CD14-positive monocyte (primary cell): ENCODE measurements at regions not wholly inside any gene's neighbourhood (a gene's known extent, or its start where the extent isn't known, plus 50 kb on each side); places are given as distances from the start of the nearest gene placed in this dataset.

Experiments used
- DNase-seq, 3 donors: peaks; one replicate each; pipeline ENCODE4 v3.0.0-alpha.2; 2011 to 2022
- H2AFZ ChIP-seq: 2 replicates; pipeline ENCODE4 v1.6.0; 2012; ENCODE audit warnings: mild to moderate bottlenecking, low read depth, low read length, inconsistent platforms; ENCODE audit not compliant: insufficient read depth, poor library complexity, severe bottlenecking
- H3K27ac ChIP-seq, 2 donors: 1 replicate in 1 of 2; 2 replicates in 1 of 2; pipeline ENCODE4 v1.5.1; 2012 to 2013; ENCODE audit warnings: low read length in 2 of 2, control low read depth in 1 of 2, inconsistent platforms in 1 of 2, low read depth in 1 of 2, mild to moderate bottlenecking in 1 of 2
- H3K27me3 ChIP-seq, 2 donors: one replicate each; pipeline versions ENCODE4 v1.6.0 to v1.6.1; 2011 to 2013; ENCODE audit warnings: low read length in 2 of 2; ENCODE audit not compliant: control insufficient read depth in 2 of 2, insufficient read depth in 2 of 2
- H3K36me3 ChIP-seq, 2 donors: replicated peaks in 1 of 2; 1 replicate in 1 of 2; 2 replicates in 1 of 2; pipeline versions ENCODE4 v1.5.1 to v1.6.1; 2012 to 2013; ENCODE audit warnings: low read length in 2 of 2, control low read depth in 1 of 2, inconsistent platforms in 1 of 2, mild to moderate bottlenecking in 1 of 2; ENCODE audit not compliant: insufficient read depth in 2 of 2, control insufficient read depth in 1 of 2
- H3K4me1 ChIP-seq, 2 donors: 1 replicate in 1 of 2; 2 replicates in 1 of 2; pipeline versions ENCODE4 v1.5.1 to v1.6.1; 2012 to 2013; ENCODE audit warnings: low read length in 2 of 2, control low read depth in 1 of 2, inconsistent platforms in 1 of 2, mild to moderate bottlenecking in 1 of 2, moderate library complexity in 1 of 2; ENCODE audit not compliant: insufficient read depth in 2 of 2, control insufficient read depth in 1 of 2
- H3K4me2 ChIP-seq: replicated peaks from 2 replicates; pipeline ENCODE3; 2012; ENCODE audit warnings: low read length, moderate library complexity, mild to moderate bottlenecking; ENCODE audit not compliant: poor library complexity, severe bottlenecking; ENCODE audit errors: extremely low read depth
- H3K4me3 ChIP-seq, 3 experiments: fragments of 200-600 bp in 1 of 3; sonication (generic) in 1 of 3; replicated peaks in 1 of 3; 1 replicate in 2 of 3; 2 replicates in 1 of 3; pipeline ENCODE4 v1.5.1; 2011 to 2013; ENCODE audit warnings: low read length in 3 of 3, mild to moderate bottlenecking in 3 of 3, control low read depth in 2 of 3, low read depth in 2 of 3, inconsistent platforms in 1 of 3, moderate library complexity in 1 of 3
- H3K79me2 ChIP-seq: 2 replicates; pipeline ENCODE4 v1.6.0; 2012; ENCODE audit warnings: mild to moderate bottlenecking, control low read depth, inconsistent platforms, low read length, moderate library complexity; ENCODE audit not compliant: insufficient read depth
- H3K9ac ChIP-seq: 2 replicates; pipeline ENCODE4 v1.6.0; 2017; ENCODE audit warnings: low read length, mild to moderate bottlenecking; ENCODE audit not compliant: insufficient read depth, poor library complexity, severe bottlenecking
- H3K9me3 ChIP-seq, 2 donors: replicated peaks in 1 of 2; 1 replicate in 1 of 2; 2 replicates in 1 of 2; pipeline versions ENCODE4 v1.5.1 to v1.6.1; 2012 to 2013; ENCODE audit warnings: low read length in 2 of 2, control low read depth in 1 of 2; ENCODE audit not compliant: control insufficient read depth in 1 of 2, insufficient read depth in 1 of 2
- H4K20me1 ChIP-seq: 2 replicates; pipeline ENCODE4 v1.6.0; 2012; ENCODE audit warnings: mild to moderate bottlenecking, low read length, control low read depth, moderate library complexity; ENCODE audit not compliant: insufficient read depth
- H3K27ac Mint-ChIP-seq, 7 donors: one replicate each; pipeline ENCODE4 v1.8.0; 2020; ENCODE audit warnings: mild to moderate bottlenecking in 7 of 7, mixed read lengths in 7 of 7, moderate library complexity in 6 of 7, inconsistent platforms in 2 of 7
- H3K27me3 Mint-ChIP-seq, 3 donors: one replicate each; pipeline ENCODE4 v1.8.0; 2021 to 2022; ENCODE audit warnings: low read depth in 3 of 3, mild to moderate bottlenecking in 3 of 3, mixed read lengths in 3 of 3, moderate library complexity in 3 of 3, inconsistent platforms in 1 of 3
- H3K36me3 Mint-ChIP-seq, 2 donors: one replicate each; pipeline ENCODE4 v1.8.0; 2020; ENCODE audit warnings: mixed read lengths in 2 of 2, inconsistent platforms in 1 of 2, mild to moderate bottlenecking in 1 of 2
- H3K4me1 Mint-ChIP-seq: one replicate; pipeline ENCODE4 v1.8.0; 2020; ENCODE audit warnings: mild to moderate bottlenecking, mixed read lengths
- H3K4me3 Mint-ChIP-seq, 2 donors: one replicate each; pipeline ENCODE4 v1.8.0; 2020; ENCODE audit warnings: mild to moderate bottlenecking in 2 of 2, mixed read lengths in 2 of 2, moderate library complexity in 1 of 2
- H3K9me3 Mint-ChIP-seq, 7 donors: one replicate each; pipeline ENCODE4 v1.8.0; 2020 to 2022; ENCODE audit warnings: mixed read lengths in 7 of 7, mild to moderate bottlenecking in 6 of 7, moderate library complexity in 6 of 7, inconsistent platforms in 2 of 7
- CTCF ChIP-seq: fragments of 200-600 bp; IDR thresholded peaks from one replicate; pipeline ENCODE4 v1.8.0; 2022; ENCODE audit warnings: antibody characterized with exemption, mild to moderate bottlenecking
- WGBS: methylation state at CpG from one replicate; pipeline ENCODE4 v1.1.5; 2013; ENCODE audit warnings: missing lambda C conversion rate; ENCODE audit not compliant: insufficient coverage; 5-methylcytosine and 5-hydroxymethylcytosine counted together
- intact Hi-C, 2 donors: fragments of 100-400 bp; cut with micrococcal nuclease; formaldehyde crosslinking; loops; one replicate each; pipeline versions ENCODE4 v1.15.0 to v1.15.1; 2023

- 100% methylated on average over 2 of the region's 10 CpGs for WGBS
- Mint-ChIP-seq H3K27ac (no peak overlapping the region), H3K4me1 (no peaks in the 10 kb centered on the region), H3K9me3 (peaks cover 4 to 12% (median 6%) of the 10 kb centered on the region in 7 donors), H3K36me3 (no peaks in the 10 kb centered on the region), H3K4me3 (no peak overlapping the region), H3K27me3 (peaks cover 4 to 10% (median 6%) of the 10 kb centered on the region in 3 donors)
- Histone ChIP-seq H3K27ac (no peak overlapping the region), H2AFZ (no peak overlapping the region), H3K27me3 (peaks cover 0 to 4% of the 10 kb centered on the region in 2 donors), H3K9ac (no peak overlapping the region), H3K4me1 (no peaks in the 10 kb centered on the region), H3K9me3 (no peaks in the 10 kb centered on the region), H3K4me3 (no peak overlapping the region), H3K36me3 (no peaks in the 10 kb centered on the region), H3K4me2 (no peak overlapping the region), H3K79me2 (no peaks in the 10 kb centered on the region), H4K20me1 (no peaks in the 10 kb centered on the region)
- intact Hi-C loops = no loop called here
- TF ChIP-seq CTCF = no peak
- no peak for DNase-seq
Measured at GRCh38 chr1:47669081-47669585, 231.3 kb downstream of the FOXD2 start.

DNA sequence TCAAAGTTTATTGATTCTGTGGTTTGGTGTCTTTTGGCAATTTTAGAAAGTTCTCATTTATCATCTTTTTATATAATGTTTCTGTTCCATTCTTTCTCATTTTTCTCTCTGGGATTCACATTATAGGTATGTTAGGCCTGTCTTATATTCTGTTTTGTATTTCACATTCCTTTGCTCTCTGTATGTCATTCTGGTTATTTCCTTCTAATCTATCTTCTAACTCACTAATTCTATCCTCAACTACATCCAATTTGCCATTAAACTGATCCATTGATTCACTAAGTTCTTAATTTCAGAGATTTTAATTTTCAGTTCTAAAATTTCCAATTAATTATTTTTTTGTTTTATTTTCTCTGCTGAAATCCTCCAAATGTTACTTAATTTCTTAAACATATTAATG, 234.8 kb downstream of the FOXD2 start:
- no peak for DNase-seq
- H3K9me3 Mint-ChIP-seq = peaks cover 2 to 9% (median 5%) of the 10 kb centered on the region in 7 donors
- Histone ChIP-seq H3K4me1 (no peaks in the 10 kb centered on the region), H3K27ac (no peak overlapping the region), H3K79me2 (no peaks in the 10 kb centered on the region), H3K4me2 (no peak overlapping the region), H3K9ac (no peak overlapping the region), H3K27me3 (peaks cover 0 to 4% of the 10 kb centered on the region in 2 donors), H3K9me3 (no peaks in the 10 kb centered on the region), H3K4me3 (no peak overlapping the region), H4K20me1 (no peaks in the 10 kb centered on the region), H3K36me3 (no peaks in the 10 kb centered on the region), H2AFZ (no peak overlapping the region)
- peaks cover 3 to 7% (median 7%) of the 10 kb centered on the region in 3 donors for H3K27me3 Mint-ChIP-seq
- no peak for TF ChIP-seq CTCF
- no peak overlapping the region for H3K4me3 Mint-ChIP-seq
- H3K4me1 Mint-ChIP-seq = no peaks in the 10 kb centered on the region
- no peak overlapping the region for H3K27ac Mint-ChIP-seq
- intact Hi-C loops = no loop called here
- no peaks in the 10 kb centered on the region for H3K36me3 Mint-ChIP-seq
